LNCAP (cell line): ENCODE measurements at regions not wholly inside any gene's neighbourhood (a gene's known extent, or its start where the extent isn't known, plus 50 kb on each side); places are given as distances from the start of the nearest gene placed in this dataset.

Source experiments
- CTCF ChIP-seq: fragments of 450-650 bp; IDR thresholded peaks from 2 replicates; pipeline ENCODE4 v1.5.1; 2017; ENCODE audit warnings: mild to moderate bottlenecking

GRCh38 chr2:65647249-65647842 lies 214.9 kb upstream of the SPRED2 start:
- TF ChIP-seq CTCF = no peak

GRCh38 chr2:65640793-65641103 lies 208.3 kb upstream of the SPRED2 start:
- TF ChIP-seq CTCF = no peak

GRCh38 chr2:65639156-65639864 lies 206.9 kb upstream of the SPRED2 start:
- no peak for TF ChIP-seq CTCF

- no peak for TF ChIP-seq CTCF
Measured at GRCh38 chr2:65638443-65638842, 206.0 kb upstream of the SPRED2 start.

GRCh38 chr2:65636813-65637483 lies 204.5 kb upstream of the SPRED2 start:
- TF ChIP-seq CTCF = no peak

GRCh38 chr2:65636024-65636423 lies 203.6 kb upstream of the SPRED2 start:
- TF ChIP-seq CTCF = no peak

- no peak for TF ChIP-seq CTCF
Measured at GRCh38 chr2:65634304-65634703, 201.9 kb upstream of the SPRED2 start.
